ENCODE measurements at regions not wholly inside any gene's neighbourhood (a gene's known extent, or its start where the extent isn't known, plus 50 kb on each side); places are given as distances from the start of the nearest gene placed in this dataset.

DNA sequence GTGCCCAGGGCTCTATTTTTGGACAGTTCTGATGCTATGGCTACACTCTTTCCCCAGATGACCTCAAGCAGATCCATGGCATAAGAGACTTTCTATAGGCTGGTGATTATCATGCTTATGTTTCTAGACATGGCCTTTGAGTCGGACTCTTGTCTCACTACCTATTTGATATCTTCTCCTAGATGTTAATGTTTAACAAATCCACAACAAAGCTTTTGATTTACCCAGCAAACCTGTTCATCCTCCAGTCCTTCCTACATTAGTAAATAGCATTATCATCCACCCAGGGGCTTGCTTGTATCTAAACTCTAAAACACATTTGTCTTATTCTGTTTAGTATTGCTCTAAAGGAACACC is 188.7 kb downstream of the CSNK2A3 start:
- WGBS, 2 donors = 94 to 100% methylated on average over 1 of the region's 1 CpG
- intact Hi-C loops (cut with DNase I; ENCODE audit: low total_unique reads) = no loop called here
- H3K4me3 ChIP-seq (ENCODE audit: low read depth, poor library complexity, severe bottlenecking) = no peak overlapping the region
- DNase-seq (ENCODE audit: low spot score in 2 of 2) = no peak
- TF ChIP-seq, protein P1, sequence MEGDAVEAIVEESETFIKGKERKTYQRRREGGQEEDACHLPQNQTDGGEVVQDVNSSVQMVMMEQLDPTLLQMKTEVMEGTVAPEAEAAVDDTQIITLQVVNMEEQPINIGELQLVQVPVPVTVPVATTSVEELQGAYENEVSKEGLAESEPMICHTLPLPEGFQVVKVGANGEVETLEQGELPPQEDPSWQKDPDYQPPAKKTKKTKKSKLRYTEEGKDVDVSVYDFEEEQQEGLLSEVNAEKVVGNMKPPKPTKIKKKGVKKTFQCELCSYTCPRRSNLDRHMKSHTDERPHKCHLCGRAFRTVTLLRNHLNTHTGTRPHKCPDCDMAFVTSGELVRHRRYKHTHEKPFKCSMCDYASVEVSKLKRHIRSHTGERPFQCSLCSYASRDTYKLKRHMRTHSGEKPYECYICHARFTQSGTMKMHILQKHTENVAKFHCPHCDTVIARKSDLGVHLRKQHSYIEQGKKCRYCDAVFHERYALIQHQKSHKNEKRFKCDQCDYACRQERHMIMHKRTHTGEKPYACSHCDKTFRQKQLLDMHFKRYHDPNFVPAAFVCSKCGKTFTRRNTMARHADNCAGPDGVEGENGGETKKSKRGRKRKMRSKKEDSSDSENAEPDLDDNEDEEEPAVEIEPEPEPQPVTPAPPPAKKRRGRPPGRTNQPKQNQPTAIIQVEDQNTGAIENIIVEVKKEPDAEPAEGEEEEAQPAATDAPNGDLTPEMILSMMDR (IDR thresholded peaks at IDR 0.05) = no peak
- no peak for TF ChIP-seq POLR2A (IDR thresholded peaks at IDR 0.05)

DNA sequence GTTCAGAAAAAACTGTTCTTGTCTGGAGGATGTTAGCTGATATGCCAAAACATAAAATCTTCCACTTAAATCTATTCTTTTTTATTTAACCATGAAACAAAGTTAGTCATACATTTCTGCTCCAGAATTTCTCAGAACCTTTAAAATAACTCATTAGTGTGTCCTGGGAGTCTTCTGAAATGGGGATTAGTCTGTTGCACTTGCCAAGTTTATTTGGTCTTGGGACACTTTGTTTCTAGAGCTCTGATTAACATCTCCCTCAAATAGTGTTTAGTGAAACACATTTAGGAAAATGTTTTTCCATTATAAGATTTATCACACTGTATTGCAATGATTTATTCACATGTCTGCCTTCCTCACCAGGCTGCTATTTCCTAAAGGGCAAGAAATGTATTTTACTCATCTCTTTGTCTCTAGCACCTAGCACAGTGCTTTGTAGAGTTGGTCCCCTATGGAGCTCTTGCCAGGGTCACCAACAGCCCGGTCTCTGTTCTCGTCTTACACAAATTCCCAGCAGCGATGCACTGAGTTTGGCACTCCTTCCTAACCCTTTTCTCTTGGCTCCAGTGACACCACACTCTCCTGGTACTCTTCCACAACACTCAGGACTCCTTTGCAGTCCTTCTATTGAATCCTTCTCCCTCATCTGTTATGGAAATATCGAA is 189.2 kb downstream of the CSNK2A3 start:
- TF ChIP-seq POLR2A (IDR thresholded peaks at IDR 0.05) = no peak
- TF ChIP-seq, protein P1 (IDR thresholded peaks at IDR 0.05) = no peak
- WGBS, 2 donors = 64 to 66% methylated on average over 4 of the region's 4 CpGs
- no peak overlapping the region for H3K4me3 ChIP-seq (ENCODE audit: low read depth, poor library complexity, severe bottlenecking)
- DNase-seq (ENCODE audit: low spot score in 2 of 2) = no peak
- intact Hi-C loops (cut with DNase I; ENCODE audit: low total_unique reads) = no loop called here

DNA sequence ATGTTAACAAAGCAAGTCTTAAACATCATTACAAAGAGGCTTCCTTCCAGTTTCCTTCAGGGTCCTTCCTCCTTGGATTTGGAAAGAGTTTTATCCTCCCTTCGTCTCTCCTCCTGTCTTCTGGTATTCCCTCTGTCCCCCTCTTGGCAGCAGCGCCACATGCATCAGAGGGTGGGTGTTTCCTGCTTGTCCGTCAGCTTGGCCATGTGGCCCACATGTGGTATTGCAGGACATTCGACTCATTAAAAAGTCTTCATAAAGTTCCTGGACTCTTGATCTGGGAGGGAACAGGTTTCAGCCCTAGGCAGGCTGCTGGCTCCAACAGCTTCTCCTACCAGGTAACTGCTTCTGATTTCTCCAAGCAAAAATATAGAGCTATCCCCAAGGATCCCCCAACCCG is 189.8 kb downstream of the CSNK2A3 start:
- no peak for DNase-seq (ENCODE audit: low spot score in 2 of 2)
- WGBS, 2 donors = 49 to 54% methylated on average over 5 of the region's 5 CpGs
- no peak for TF ChIP-seq POLR2A (IDR thresholded peaks at IDR 0.05)
- intact Hi-C loops (cut with DNase I; ENCODE audit: low total_unique reads) = no loop called here
- H3K4me3 ChIP-seq (ENCODE audit: low read depth, poor library complexity, severe bottlenecking) = no peak overlapping the region

DNA sequence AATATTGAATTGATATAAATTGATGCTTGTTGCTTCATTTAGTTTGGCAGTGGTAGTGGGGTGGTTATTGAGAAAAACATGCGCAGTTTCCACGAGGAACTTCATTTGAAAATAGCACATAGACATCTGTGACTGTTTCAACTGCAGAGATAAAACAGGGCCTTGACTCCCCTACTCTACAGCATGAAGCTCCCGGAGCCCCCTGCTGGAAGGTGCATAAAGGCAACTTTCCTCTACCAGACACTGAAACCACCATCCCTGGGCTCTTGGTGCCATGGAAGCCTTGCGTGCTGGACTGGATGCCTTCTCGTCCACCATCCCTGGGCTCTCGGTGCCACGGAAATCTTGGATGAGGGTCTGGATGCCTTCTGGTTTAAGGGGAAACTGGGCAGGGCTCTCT is 195.9 kb downstream of the CSNK2A3 start:
- no peak for DNase-seq (ENCODE audit: low spot score in 2 of 2)
- H3K4me3 ChIP-seq (ENCODE audit: low read depth, poor library complexity, severe bottlenecking) = no peak overlapping the region
- WGBS, 2 donors = 79 to 92% methylated on average over 7 of the region's 7 CpGs
- intact Hi-C loops (cut with DNase I; ENCODE audit: low total_unique reads) = no loop called here
- TF ChIP-seq POLR2A (IDR thresholded peaks at IDR 0.05) = no peak
- TF ChIP-seq, protein P1 (IDR thresholded peaks at IDR 0.05) = no peak

DNA sequence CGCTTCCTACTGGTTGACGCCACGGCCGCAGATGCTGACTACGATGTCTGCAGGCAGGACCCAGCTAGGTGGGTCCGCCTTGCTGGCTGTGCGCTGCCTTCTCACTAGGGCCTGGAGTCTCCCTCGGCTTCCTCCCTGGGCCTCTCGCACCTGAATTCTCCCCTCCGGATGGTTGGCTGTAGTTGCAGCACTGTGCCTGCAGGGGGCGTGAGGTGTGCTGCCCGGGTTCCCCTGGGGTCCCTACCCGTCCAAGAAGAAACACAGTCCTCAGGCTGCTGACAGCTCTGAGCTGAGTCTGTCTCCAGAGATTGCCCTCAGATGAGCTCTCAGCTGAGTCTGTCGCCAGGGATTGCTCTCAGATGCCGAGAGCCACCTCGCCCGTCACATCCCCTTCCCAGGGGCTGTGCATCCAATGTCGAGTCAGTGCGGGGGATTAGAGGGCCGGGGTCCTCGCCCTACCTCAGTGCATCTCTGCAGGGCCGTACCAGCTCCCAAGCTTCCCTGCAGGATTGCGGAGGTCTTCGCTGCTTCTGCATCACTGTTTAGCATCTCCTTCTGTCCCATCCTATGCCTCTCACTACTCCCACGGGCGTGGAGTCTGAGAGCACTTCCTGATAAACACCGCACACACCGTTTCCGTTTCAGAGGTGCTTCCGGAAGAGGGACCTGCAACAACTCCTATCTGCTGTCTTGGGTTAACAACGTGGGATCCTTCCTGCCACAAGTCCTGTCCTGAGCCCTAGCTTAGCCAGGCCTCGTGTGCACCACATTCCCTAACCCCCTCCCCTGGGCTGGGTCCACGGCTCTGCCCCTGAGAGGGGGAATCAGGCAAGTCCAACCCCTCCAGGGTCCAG is 196.9 kb downstream of the CSNK2A3 start:
- H3K4me3 ChIP-seq (ENCODE audit: low read depth, poor library complexity, severe bottlenecking) = no peak overlapping the region
- no peak for DNase-seq (ENCODE audit: low spot score in 2 of 2)
- WGBS, 2 donors = 69 to 70% methylated on average over 32 of the region's 33 CpGs
- no peak for TF ChIP-seq POLR2A (IDR thresholded peaks at IDR 0.05)
- TF ChIP-seq, protein P1 (IDR thresholded peaks at IDR 0.05) = no peak
- intact Hi-C loops (cut with DNase I; ENCODE audit: low total_unique reads) = no loop called here

DNA sequence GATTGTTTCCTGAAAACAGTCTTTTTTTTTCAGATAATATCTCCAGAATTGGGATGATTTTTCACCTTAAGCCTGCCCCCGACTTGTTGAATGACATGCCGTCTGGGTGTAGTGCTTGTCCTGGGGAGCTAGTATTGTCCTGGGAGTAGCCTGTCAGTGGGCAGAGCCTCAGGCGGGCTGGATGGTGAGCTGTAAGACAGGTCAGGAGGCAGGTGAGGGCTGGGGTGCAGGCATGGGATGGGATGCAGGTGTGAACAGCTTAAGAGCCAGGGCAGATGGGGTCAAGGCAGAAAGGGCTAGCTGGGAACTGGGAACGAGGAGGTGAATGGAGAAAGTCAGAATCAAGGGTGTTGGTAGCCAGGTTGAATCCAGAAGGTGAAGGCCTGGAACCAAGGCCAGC is 200.2 kb downstream of the CSNK2A3 start:
- H3K4me3 ChIP-seq (ENCODE audit: low read depth, poor library complexity, severe bottlenecking) = no peak overlapping the region
- 94 to 98% methylated on average over 4 of the region's 4 CpGs for WGBS, 2 donors
- no peak for TF ChIP-seq POLR2A (IDR thresholded peaks at IDR 0.05)
- TF ChIP-seq, protein P1 (IDR thresholded peaks at IDR 0.05) = no peak
- intact Hi-C loops (cut with DNase I; ENCODE audit: low total_unique reads) = no loop called here
- DNase-seq (ENCODE audit: low spot score in 2 of 2) = no peak
